Adrenal gland (tissue), 5 donors: ENCODE measurements at regions not wholly inside any gene's neighbourhood (a gene's known extent, or its start where the extent isn't known, plus 50 kb on each side); places are given as distances from the start of the nearest gene placed in this dataset.

Experiments
- CTCF ChIP-seq, 6 experiments: fragments of 450-650 bp in 4 of 6; fragments of 200-600 bp in 2 of 6; sonication (generic) in 1 of 6; IDR thresholded peaks; 1 replicate in 5 of 6; 2 replicates in 1 of 6; pipeline versions ENCODE4 v1.5.1 to v1.8.0; 2016 to 2021; ENCODE audit warnings: antibody characterized with exemption in 6 of 6, mild to moderate bottlenecking in 2 of 6, moderate library complexity in 1 of 6
- POLR2A ChIP-seq, 2 donors: fragments of 450-650 bp; IDR thresholded peaks; one replicate each; pipeline ENCODE4 v1.6.1; 2017; ENCODE audit warnings: antibody characterized with exemption in 2 of 2, mild to moderate bottlenecking in 2 of 2, moderate library complexity in 1 of 2
- donor health status: DM: no; HTN: no; CAD: no.

GRCh38 chr1:4602462-4603294, 51.7 kb upstream of the AJAP1 start:
- TF ChIP-seq CTCF (IDR thresholded peaks at IDR 0.05) (no peak), POLR2A (IDR thresholded peaks at IDR 0.05) (no peak)
